Astrocyte (in vitro differentiated cells and primary cell): ENCODE measurements at regions not wholly inside any gene's neighbourhood (a gene's known extent, or its start where the extent isn't known, plus 50 kb on each side); places are given as distances from the start of the nearest gene placed in this dataset.

Source experiments
- CTCF ChIP-seq: IDR thresholded peaks from 2 replicates; pipeline ENCODE4 v1.5.1; 2011; ENCODE audit warnings: low read depth, mild to moderate bottlenecking, inconsistent platforms, low read length, moderate library complexity; ENCODE audit not compliant: insufficient read depth
- EZH2 ChIP-seq: IDR thresholded peaks from 2 replicates; pipeline ENCODE4 v1.6.1; 2012; ENCODE audit warnings: mild to moderate bottlenecking, low read length, inconsistent platforms; ENCODE audit not compliant: insufficient read depth

GRCh38 chr5:101024299-101024698, 121.2 kb upstream of the ST8SIA4 start:
- TF ChIP-seq CTCF (no peak), EZH2 (no peak)
